Fibroblast of lung (primary cell): ENCODE measurements at regions not wholly inside any gene's neighbourhood (a gene's known extent, or its start where the extent isn't known, plus 50 kb on each side); places are given as distances from the start of the nearest gene placed in this dataset.

Experiments used
- DNase-seq, 2 donors: peaks; one replicate each; pipeline versions ENCODE4 v3.0.0 to v3.0.0-alpha.2; 2010; ENCODE audit warnings: low read depth in 2 of 2
- H2AFZ ChIP-seq: 2 replicates; pipeline ENCODE4 v1.5.1; 2012; ENCODE audit warnings: low read length, control low read depth, inconsistent platforms
- H3K27ac ChIP-seq: 2 replicates; pipeline ENCODE4 v1.5.1; 2011; ENCODE audit warnings: low read length, control low read depth; ENCODE audit not compliant: insufficient read depth
- H3K27me3 ChIP-seq: 2 replicates; pipeline ENCODE4 v1.5.1; 2011; ENCODE audit warnings: mild to moderate bottlenecking, low read length; ENCODE audit not compliant: control insufficient read depth, insufficient read depth
- H3K36me3 ChIP-seq: 2 replicates; pipeline ENCODE4 v1.5.1; 2011; ENCODE audit warnings: low read length; ENCODE audit not compliant: control insufficient read depth, insufficient read depth
- H3K4me1 ChIP-seq: 2 replicates; pipeline ENCODE4 v1.5.1; 2011; ENCODE audit warnings: low read length; ENCODE audit not compliant: control insufficient read depth, insufficient read depth; ENCODE audit errors: extremely low read depth
- H3K4me2 ChIP-seq: 2 replicates; pipeline ENCODE4 v1.5.1; 2011; ENCODE audit warnings: low read length, control low read depth; ENCODE audit not compliant: insufficient read depth; ENCODE audit errors: extremely low read depth
- H3K4me3 ChIP-seq, 4 experiments: fragments of 200-600 bp in 1 of 4; sonication (generic) in 1 of 4; replicated peaks in 1 of 4; 2 replicates each; pipeline ENCODE4 v1.5.1; 2011 to 2016; ENCODE audit warnings: low read length in 4 of 4, low read depth in 3 of 4, mild to moderate bottlenecking in 3 of 4, control low read depth in 2 of 4, inconsistent platforms in 1 of 4, mixed read lengths in 1 of 4; ENCODE audit not compliant: insufficient read depth in 1 of 4; ENCODE audit errors: control extremely low read depth in 1 of 4
- H3K79me2 ChIP-seq: 2 replicates; pipeline ENCODE4 v1.5.1; 2012; ENCODE audit warnings: mild to moderate bottlenecking, low read length, inconsistent platforms; ENCODE audit not compliant: control insufficient read depth, insufficient read depth
- H3K9ac ChIP-seq: 2 replicates; pipeline ENCODE4 v1.5.1; 2011; ENCODE audit warnings: mild to moderate bottlenecking, low read length, control low read depth; ENCODE audit not compliant: insufficient read depth
- H3K9me3 ChIP-seq: 2 replicates; pipeline ENCODE4 v1.5.1; 2012; ENCODE audit warnings: low read depth, low read length; ENCODE audit not compliant: control insufficient read depth, insufficient read depth
- H4K20me1 ChIP-seq: 2 replicates; pipeline ENCODE4 v1.5.1; 2011; ENCODE audit warnings: low read length; ENCODE audit not compliant: control insufficient read depth, insufficient read depth; ENCODE audit errors: extremely low read depth
- EZH2 ChIP-seq: IDR thresholded peaks from 2 replicates; pipeline ENCODE4 v1.5.1; 2012; ENCODE audit warnings: low read length, control low read depth, mild to moderate bottlenecking; ENCODE audit errors: missing control alignments
- TF ChIP-seq, protein P1 (sequence below), 2 donors: IDR thresholded peaks in 1 of 2; conservative IDR thresholded peaks in 1 of 2; 1 replicate in 1 of 2; 2 replicates in 1 of 2; pipeline ENCODE4 v1.5.1; 2011 to 2012; ENCODE audit warnings: low read length in 2 of 2, control low read depth in 1 of 2, inconsistent platforms in 1 of 2, low read depth in 1 of 2, mild to moderate bottlenecking in 1 of 2

DNA sequence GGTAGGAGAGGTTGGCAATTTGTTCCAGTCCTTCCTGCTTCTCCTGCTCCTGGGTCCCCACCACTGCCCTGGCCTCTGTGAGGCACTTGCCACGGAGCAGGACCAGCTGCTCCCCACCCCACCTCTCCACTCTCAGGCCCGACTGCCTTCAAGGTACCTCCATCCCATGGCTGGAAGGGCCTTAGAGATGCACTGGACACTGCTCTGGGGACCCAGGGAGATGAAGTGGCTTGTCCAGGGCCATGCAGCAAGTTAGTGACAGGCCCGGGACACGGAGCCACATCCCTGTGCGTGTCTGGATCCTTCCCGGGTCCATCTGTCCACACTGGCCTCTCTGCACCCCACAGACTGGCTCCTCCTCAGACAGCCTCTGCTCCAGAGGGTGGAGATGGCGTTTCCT, 105.3 kb downstream of the CPZ start:
- Histone ChIP-seq H3K4me2 (no peak overlapping the region), H4K20me1 (no peaks in the 10 kb centered on the region), H3K9me3 (no peaks in the 10 kb centered on the region), H3K4me3 (no peak overlapping the region), H3K4me1 (no peaks in the 10 kb centered on the region), H3K79me2 (no peaks in the 10 kb centered on the region), H3K27ac (no peak overlapping the region), H3K9ac (no peak overlapping the region), H2AFZ (no peak overlapping the region), H3K27me3 (no peaks in the 10 kb centered on the region), H3K36me3 (no peaks in the 10 kb centered on the region)
- no peak for DNase-seq
- TF ChIP-seq, protein P1, sequence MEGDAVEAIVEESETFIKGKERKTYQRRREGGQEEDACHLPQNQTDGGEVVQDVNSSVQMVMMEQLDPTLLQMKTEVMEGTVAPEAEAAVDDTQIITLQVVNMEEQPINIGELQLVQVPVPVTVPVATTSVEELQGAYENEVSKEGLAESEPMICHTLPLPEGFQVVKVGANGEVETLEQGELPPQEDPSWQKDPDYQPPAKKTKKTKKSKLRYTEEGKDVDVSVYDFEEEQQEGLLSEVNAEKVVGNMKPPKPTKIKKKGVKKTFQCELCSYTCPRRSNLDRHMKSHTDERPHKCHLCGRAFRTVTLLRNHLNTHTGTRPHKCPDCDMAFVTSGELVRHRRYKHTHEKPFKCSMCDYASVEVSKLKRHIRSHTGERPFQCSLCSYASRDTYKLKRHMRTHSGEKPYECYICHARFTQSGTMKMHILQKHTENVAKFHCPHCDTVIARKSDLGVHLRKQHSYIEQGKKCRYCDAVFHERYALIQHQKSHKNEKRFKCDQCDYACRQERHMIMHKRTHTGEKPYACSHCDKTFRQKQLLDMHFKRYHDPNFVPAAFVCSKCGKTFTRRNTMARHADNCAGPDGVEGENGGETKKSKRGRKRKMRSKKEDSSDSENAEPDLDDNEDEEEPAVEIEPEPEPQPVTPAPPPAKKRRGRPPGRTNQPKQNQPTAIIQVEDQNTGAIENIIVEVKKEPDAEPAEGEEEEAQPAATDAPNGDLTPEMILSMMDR (conservative IDR thresholded peaks at IDR 0.05 in 1 of 2, IDR thresholded peaks at IDR 0.05 in 1 of 2; ENCODE audit: low read depth in 1 of 2, low read length in 2 of 2), result no peak
- no peak for TF ChIP-seq EZH2

DNA sequence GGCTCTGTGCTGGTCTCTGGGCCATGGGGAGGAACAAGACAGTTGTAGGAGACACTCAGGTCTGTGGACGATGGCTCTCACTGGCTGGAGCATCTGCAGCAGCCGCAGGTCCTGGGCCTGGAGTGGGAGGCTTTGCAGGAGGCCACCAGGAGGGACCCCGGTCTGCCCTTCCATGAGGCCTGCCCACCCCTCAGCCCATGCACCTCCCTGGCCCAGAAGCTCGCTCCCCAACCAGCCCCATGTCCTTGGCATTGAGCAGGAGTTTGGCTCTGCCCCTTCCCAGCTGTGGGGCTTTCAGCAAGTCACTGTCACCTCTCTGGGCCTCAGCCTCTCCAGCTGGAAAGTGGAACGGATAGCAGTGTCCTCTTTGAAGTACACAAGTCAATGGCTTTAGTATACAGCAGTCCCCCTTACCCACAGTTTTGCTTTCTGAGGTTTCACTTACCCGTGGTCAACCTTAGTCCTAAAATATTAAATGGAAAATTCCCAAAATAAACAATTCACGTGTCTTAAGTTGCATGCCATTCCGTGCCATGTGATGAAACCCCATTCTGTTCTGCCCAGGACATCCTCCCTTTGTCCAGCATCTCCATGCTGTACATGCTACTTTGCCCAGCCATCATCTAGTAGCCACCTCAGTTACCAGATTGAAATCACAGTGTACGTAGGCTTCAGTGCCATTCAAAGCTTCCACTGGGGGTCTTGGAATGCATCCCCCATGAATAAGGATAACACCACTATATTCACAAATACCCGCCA, 104.0 kb downstream of the CPZ start:
- no peak for DNase-seq
- Histone ChIP-seq H3K4me2 (no peak overlapping the region), H3K36me3 (no peaks in the 10 kb centered on the region), H4K20me1 (no peaks in the 10 kb centered on the region), H3K79me2 (no peaks in the 10 kb centered on the region), H2AFZ (no peak overlapping the region), H3K9ac (no peak overlapping the region), H3K27me3 (no peaks in the 10 kb centered on the region), H3K4me3 (no peak overlapping the region), H3K9me3 (no peaks in the 10 kb centered on the region), H3K27ac (no peak overlapping the region), H3K4me1 (no peaks in the 10 kb centered on the region)
- TF ChIP-seq EZH2, result no peak

DNA sequence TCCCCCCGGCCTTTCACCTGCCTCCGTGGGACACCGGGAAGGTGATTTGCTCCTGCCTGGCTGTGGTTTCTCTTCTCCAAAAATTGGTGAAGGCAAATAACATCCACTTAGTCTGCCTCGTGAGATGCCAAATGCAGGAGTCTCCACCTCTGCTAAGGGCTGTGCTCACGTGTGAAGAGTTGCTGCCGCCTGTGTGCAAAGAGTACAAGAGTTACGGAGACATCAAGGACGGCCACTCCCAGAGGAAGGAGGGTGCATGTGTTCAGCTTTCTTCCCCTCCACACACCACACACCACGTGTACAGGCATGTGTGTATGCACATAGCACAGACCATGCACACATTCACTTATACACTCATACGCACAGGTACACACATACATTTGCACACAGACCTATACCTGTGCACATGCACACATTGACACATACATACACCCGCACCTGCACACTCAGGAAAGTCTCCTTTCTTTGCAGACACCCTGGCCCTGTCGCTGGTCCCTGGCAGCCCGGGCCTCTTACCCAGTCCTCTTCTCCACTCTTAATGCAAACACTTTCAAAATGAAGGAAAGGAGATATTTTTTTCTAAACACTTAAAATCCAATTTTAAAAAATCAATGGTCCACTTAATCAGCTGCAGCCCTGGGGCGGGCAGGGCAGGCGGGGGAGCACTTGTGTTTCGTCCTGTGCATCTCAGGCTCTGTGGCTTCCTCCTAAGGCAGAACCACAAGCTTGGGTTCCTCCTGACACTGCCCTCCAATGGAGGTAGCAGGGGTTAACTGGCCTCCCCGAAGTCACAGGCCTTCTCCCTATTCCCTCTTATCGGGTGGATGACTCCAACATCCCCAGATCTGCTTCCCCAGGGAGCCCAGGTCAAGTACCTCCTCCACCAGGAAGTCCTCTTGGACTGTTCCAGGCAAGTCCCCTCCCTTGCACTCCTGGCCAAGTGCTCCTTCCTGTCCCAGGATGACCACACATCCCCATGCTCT, 103.0 kb downstream of the CPZ start:
- no peaks in the 10 kb centered on the region for H3K9me3 ChIP-seq
- H3K4me2 ChIP-seq, result no peak overlapping the region
- DNase-seq, result no peak
- no peaks in the 10 kb centered on the region for H4K20me1 ChIP-seq
- H3K27me3 ChIP-seq, result no peaks in the 10 kb centered on the region
- no peaks in the 10 kb centered on the region for H3K4me1 ChIP-seq
- no peak overlapping the region for H3K4me3 ChIP-seq
- no peak overlapping the region for H2AFZ ChIP-seq
- TF ChIP-seq, protein P1 (conservative IDR thresholded peaks at IDR 0.05 in 1 of 2, IDR thresholded peaks at IDR 0.05 in 1 of 2; ENCODE audit: low read depth in 1 of 2, low read length in 2 of 2), result no peak
- TF ChIP-seq EZH2, result no peak
- no peak overlapping the region for H3K9ac ChIP-seq
- no peaks in the 10 kb centered on the region for H3K79me2 ChIP-seq
- H3K36me3 ChIP-seq, result no peaks in the 10 kb centered on the region
- H3K27ac ChIP-seq, result no peak overlapping the region
